NOMO-1 treated with dmso at 0.1 percent for 144 hours (cell line): ENCODE measurements at regions not wholly inside any gene's neighbourhood (a gene's known extent, or its start where the extent isn't known, plus 50 kb on each side); places are given as distances from the start of the nearest gene placed in this dataset.

Experiments
- DNase-seq: peaks from one replicate; lab custom pipeline; 2025; ENCODE audit not compliant: unreplicated experiment; lab: John Stamatoyannopoulos, UW

DNA sequence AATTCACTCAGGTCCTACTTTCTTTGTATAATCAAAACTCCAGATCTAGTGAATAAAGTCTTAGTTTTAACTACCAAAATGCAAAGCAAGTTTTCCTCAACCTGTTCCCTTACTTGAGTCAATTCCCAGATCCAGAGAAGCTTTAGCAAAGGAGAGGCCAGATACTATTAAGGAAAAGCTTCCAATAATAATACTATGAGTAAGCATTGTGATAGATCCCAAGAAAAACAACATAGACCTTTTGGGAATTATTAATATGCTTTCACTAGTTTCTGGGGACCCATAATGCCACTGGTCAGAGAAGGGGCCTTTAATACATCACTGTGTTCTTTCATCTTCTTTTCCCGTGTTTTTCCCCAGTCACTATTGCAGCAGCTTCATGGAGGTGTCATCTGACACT is 339.9 kb upstream of the CDIN1 start:
- no peak for DNase-seq

- DNase-seq, result no peak
These were observed 328.0 kb upstream of the CDIN1 start for GRCh38 chr15:36251450-36251849.

DNA sequence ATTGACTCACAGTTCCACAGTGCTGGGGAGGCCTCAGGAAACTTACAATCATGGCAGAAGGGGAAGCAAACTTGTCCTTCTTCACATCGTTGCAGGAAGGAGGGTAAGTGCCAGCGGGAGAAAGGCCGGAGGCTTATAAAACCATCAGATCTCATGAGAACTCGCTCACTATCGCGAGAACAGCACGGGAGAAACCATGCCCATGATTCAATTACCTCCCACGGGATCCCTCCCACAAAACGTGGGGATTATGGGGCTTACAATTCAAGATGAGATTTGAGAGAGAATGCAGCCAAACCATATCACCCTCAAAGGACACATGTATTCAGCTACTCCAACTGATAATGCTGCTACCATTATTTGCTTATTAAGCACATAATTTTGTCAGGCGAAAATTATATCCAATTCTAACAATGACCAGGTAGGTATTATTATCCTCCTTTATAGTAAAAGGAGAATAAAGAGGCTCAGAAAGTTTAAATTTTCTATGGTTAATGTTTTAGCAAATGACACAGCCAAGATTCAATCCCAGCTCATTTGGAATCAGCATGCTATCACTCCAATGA is 327.2 kb upstream of the CDIN1 start:
- DNase-seq, result no peak

DNA sequence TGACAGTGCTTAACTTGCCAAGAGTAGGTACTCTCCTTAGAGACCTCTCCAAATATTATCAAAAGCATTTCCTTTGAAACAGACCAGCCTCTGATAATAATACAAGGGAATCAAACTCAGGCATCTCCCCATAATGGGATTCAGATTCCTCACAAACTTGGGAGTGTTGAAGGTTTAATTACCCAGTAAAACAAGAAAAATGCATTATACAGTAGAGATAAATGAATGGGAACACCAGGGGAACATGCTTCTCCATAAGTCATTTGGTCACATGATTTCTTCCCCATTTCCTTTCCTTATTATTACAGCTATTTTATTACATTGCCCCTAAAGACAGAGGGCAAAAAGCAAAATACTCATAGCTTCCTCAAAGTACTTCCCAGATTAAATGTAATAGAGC is 325.0 kb upstream of the CDIN1 start:
- DNase-seq, result no peak

DNA sequence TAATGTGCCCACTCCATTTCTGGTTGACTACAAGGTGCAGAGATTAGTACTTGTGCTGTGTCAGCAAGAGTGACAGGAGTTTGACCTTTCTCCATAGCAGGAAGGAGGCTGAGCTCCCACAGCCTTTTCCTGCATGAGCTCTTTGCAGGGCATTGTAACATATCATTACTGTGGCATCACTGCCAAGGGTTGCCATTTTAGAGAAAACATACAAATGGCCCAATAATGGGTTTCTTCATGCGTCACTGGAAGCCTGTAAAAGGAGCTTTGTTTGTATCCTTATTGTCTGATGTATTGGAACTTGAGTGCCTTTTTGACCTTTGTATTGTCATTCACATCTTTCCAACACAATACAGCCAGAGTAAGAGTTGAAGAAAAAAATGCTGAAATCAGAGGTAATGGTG is 323.0 kb upstream of the CDIN1 start:
- DNase-seq, result no peak

- DNase-seq, result no peak
These were observed 315.8 kb upstream of the CDIN1 start for GRCh38 chr15:36263666-36264065.

GRCh38 chr15:36265422-36265821 is 314.0 kb upstream of the CDIN1 start:
- no peak for DNase-seq

DNA sequence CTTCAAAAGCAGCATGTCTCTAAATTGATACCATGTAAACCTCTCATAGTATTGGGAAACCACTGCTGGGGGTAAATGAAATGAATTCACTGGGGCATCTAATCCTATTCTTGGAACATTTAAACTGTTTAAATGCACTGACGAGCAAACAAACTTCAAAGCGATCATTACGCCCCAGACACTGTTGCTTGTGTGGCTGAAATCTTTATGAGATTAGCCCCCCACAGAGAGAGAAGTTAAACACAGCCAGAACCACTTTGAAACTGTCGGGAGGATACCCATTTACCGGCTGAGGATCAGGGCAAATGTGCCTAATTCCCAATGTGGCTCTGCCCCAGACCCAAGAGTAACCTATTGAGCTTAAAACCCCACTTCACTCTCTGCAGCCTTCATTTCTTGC is 308.4 kb upstream of the CDIN1 start:
- DNase-seq, result no peak

DNA sequence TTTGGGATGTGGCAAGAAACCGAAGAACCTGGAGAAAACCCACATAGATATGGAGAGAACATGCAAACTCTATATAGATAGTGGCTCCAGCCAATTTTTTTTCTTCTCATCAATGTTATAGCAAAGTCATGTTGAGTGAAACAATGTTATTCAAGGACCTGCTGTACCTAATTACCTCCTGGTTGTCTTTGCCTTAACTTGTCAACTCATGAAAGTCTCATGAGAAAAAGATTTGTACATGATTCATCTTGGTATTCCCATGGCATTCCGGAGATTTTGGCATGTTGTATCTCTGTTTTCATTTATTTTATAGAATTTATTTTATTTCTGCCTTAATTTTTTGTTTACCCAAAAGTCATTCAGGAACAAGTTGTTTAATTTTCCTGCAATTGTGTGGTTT is 303.8 kb upstream of the CDIN1 start:
- no peak for DNase-seq

GRCh38 chr15:36278219-36278618 is 301.2 kb upstream of the CDIN1 start:
- no peak for DNase-seq

GRCh38 chr15:36282821-36283220 is 296.6 kb upstream of the CDIN1 start:
- DNase-seq, result no peak

DNA sequence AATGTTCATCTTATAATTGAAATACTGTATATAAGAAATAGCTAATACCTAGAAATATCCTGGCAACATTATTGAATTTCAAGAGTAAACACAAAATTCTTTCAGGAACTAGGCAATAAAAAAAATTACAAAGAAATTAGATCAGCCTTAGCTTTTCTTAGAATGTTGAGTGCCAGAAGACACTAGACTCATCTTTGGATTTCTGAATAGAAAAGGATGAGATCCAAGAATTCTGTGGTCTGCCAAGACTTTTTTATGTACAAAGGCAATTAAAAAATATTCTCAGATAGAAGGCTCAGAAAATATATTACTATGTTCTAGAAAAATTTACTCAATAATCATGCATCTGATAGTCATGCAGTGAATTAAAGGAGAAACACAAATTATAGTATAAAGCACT is 294.5 kb upstream of the CDIN1 start:
- DNase-seq, result no peak

DNA sequence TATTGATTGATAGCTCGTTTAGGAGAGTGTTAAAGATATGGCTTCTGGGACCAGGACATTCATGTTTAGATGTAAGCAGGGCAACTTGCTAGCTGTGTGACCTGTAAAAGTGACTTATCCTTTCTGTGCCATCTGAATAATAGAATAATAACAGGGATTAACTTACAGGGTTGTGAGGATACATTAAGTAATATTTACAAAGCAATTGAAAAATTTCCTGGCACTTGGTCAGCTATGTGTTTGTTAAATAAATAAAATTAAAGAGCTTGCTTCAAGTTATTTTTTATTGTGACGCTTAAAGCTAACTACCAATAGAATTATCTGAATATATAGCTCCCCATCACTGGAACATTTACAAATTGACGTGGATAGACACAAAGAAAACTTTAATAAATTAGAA is 287.9 kb upstream of the CDIN1 start:
- no peak for DNase-seq

DNA sequence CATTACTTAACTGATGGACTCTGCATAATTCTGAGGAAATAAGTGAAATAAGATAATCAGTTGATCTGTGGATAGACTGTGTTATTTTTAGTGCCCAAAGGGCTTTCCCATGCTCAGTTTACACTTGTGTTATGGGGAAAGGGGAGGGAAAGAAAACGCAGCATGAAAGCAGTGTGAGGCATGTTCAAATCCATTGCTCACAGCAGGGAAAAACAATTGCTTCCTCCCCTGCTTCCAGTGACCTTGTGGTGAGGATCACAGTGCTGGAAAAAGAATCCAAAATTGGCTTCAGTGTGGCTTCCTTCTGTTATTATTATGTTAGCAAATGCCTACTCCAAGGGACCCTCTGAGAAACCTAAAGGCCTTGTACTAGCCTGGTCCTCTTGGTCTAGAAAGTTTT is 285.1 kb upstream of the CDIN1 start:
- no peak for DNase-seq

DNA sequence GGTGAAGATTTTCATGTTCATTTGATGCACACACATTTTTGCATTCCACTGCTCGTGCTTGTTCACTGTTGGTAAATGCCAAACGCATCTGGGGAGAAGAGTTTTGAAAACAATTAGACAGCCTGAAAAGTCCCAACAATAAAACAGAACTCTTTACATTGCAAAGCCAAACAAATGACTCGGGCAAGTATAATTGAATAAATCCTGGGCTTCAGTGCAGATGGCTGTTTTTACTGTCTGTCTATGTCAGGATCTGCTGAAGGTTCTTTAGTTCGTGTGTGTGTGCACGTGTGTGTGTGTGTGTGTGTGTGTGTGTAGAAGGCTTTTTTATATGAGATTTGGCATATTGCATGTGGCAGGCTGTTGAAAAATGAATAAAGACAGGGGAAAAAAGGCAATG is 277.5 kb upstream of the CDIN1 start:
- no peak for DNase-seq

GRCh38 chr15:36313021-36313420 is 266.4 kb upstream of the CDIN1 start:
- DNase-seq, result no peak

DNA sequence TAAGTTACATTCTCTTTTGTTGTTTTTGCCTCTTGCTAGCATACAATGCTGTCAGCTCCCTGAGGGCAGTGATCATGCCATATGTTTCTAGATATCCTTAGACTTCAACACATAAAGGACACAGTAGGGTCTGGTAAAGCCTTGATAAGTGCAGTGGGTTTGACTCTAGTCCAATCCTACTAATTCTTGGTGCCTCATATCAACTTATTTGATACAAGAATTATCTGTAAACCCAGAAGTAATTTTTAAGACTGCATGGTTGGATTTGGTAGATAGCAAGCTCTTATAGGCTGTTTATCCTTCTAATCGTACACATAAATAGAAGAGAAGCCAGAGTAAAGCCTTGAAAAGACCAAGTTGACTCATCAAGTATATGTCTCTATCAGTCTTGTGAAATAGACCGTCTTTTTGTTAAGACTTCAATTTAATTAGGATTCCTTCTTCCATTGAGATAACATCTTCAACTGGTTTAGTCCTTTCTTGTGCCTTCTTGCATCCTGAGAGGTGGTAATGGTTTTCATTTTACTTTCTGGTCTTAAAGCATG is 265.6 kb upstream of the CDIN1 start:
- no peak for DNase-seq

DNA sequence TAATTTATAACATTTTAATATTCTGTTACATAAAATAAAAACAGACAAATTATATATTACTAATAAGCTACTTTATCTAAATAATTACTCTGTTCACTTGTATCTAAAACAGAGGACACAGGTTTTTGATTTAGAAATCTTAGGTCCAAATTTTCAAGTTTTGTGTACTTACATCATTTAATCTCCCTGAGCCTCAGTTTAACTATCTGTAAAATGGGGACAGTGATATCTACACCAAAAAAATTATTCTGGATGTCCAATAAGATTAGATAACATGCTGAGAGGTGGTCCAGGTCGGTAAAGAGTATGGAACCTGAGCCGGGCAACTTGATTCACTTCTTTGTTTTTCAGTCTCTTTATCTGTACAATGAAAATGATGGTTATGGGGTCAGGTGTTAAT is 263.8 kb upstream of the CDIN1 start:
- DNase-seq, result no peak

GRCh38 chr15:36323615-36324014 is 255.8 kb upstream of the CDIN1 start:
- no peak for DNase-seq

DNA sequence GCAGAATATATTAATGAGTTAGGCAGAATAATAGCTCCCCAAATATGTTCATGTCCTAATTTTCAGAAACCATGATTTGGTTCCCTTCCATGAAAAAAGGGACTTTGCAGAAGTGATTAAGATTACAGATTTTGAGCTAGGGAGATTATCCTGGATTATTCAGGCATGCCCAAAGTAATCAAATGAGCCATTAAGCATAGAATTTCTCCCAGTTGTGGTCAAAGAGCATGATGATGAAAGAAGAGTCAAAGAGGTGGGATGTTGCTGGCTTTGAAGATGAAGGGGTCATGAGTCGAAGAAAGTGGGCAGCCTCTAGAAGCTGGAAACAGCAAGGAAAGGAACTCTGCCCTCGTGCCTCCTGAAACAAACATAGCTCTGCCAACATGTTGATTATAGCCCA is 254.2 kb upstream of the CDIN1 start:
- DNase-seq, result no peak

GRCh38 chr15:36329592-36329991 is 249.8 kb upstream of the CDIN1 start:
- DNase-seq, result no peak

DNA sequence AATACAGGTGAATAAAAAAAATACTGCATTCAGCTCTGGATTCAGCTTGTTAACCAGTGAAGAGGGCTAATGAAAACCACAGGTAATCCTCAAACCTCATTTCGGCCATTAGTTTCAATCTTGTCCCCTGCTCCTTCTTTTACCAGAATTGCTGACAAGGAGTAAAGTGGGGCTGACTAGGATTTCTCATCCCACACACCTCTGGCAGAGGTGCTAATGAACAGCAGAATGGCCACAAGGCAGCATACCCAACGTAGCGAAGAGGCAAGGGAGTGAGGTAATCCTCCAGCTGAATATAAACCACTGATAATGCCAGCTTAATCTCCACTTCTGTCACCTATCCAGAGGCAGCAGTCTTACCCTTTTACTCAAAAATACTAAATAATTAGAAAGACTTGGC is 248.8 kb upstream of the CDIN1 start:
- no peak for DNase-seq

DNA sequence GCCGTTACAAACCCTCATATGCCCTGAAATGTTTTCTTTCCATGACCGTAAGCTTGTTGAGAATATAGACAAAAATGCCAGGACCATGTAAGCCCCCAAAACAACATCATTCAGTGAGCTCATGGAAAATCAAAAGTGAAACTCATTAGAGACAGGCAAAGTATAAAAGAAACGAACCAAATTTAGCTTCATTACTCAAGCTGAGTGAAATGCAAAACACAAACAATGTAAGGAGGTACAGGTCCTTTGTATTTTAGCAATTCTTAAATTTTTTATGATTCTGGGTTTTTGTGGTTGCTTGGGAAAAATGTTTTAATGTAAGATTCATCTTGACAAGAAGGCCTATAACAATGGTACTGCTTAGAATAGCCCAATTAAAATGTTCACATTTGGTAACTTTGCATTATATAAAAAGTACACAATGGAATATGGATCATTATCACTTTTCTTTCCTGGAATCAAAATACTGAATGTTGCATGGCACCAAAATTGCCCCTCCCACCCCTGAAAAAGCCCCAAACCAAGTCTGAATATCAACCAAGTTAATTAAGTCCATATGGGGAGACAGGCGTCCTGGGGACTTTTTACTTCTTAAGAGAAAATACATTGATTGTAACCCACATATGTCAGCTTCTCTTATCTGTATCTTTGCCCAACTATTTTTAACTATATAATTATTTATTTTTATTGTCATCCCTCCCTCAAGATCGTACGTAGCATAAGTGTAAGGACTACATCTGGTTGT is 247.7 kb upstream of the CDIN1 start:
- DNase-seq, result no peak
